IMR-90 (cell line): ENCODE measurements at regions not wholly inside any gene's neighbourhood (a gene's known extent, or its start where the extent isn't known, plus 50 kb on each side); places are given as distances from the start of the nearest gene placed in this dataset.

Experiments used
- ATAC-seq: fragments of 200-7000 bp; cut with Tn5 transposase; 2 replicates; pipeline ENCODE4 v1.9.1; 2020; ENCODE audit warnings: low read depth, mild to moderate bottlenecking, moderate library complexity
- BruUV-seq: library from RNA; stranded (reverse); fragments of 400-500 nt; replicated peaks from 2 replicates; lab custom pipeline; 2021; lab: Mats Ljungman, UMichigan
- CTCF ChIA-PET: fragments of 300-600 bp; formaldehyde crosslinking; extraction: SDS; loops from one replicate; lab custom pipeline; 2021; ENCODE audit warnings: antibody characterized with exemption; lab: Yijun Ruan, JAX
- POLR2A ChIA-PET: fragments of 300-600 bp; sonication (Branson Sonifier 250); formaldehyde crosslinking; loops from one replicate; lab custom pipeline; 2022; ENCODE audit warnings: antibody characterized with exemption; ENCODE audit not compliant: unreplicated experiment; lab: Charles Lee
- DNase-seq: peaks from one replicate; pipeline ENCODE4 v3.0.0; 2013
- H2AFZ ChIP-seq: replicated peaks from 2 replicates; pipeline ENCODE3; 2013; ENCODE audit warnings: low read length, mild to moderate bottlenecking; ENCODE audit not compliant: poor library complexity
- H2AK5ac ChIP-seq: 2 replicates; pipeline ENCODE4 v1.6.1; 2013; ENCODE audit warnings: low read depth, low read length, inconsistent platforms
- H2AK9ac ChIP-seq: replicated peaks from 2 replicates; pipeline ENCODE3; 2013; ENCODE audit warnings: mild to moderate bottlenecking, low read depth, low read length, moderate library complexity; ENCODE audit not compliant: poor library complexity
- H2BK120ac ChIP-seq: 2 replicates; pipeline ENCODE4 v1.6.1; 2013; ENCODE audit warnings: low read depth, low read length, inconsistent platforms
- H2BK15ac ChIP-seq: 3 replicates; pipeline ENCODE4 v1.6.1; 2013; ENCODE audit warnings: low read depth, low read length, inconsistent platforms
- H2BK20ac ChIP-seq: 2 replicates; pipeline ENCODE4 v1.6.1; 2013; ENCODE audit warnings: low read depth, mild to moderate bottlenecking, inconsistent platforms, low read length, moderate library complexity
- H2BK5ac ChIP-seq: 2 replicates; pipeline ENCODE4 v1.6.1; 2013; ENCODE audit warnings: mild to moderate bottlenecking, low read depth, low read length, inconsistent platforms; ENCODE audit not compliant: poor library complexity, severe bottlenecking
- H3K14ac ChIP-seq: replicated peaks from 2 replicates; pipeline ENCODE4 v1.6.1; 2013; ENCODE audit warnings: low read depth, low read length, inconsistent platforms
- H3K18ac ChIP-seq: 2 replicates; pipeline ENCODE4 v1.6.1; 2013; ENCODE audit warnings: low read depth, low read length, control low read depth
- H3K23ac ChIP-seq: 2 replicates; pipeline ENCODE4 v1.6.1; 2013; ENCODE audit warnings: low read depth, low read length, inconsistent platforms
- H3K27ac ChIP-seq: 2 replicates; pipeline ENCODE4 v1.5.1; 2013; ENCODE audit warnings: mild to moderate bottlenecking, control low read depth, low read length; ENCODE audit not compliant: insufficient read depth
- H3K27me3 ChIP-seq: 2 replicates; pipeline ENCODE4 v1.6.1; 2013; ENCODE audit warnings: low read length; ENCODE audit not compliant: control insufficient read depth, insufficient read depth
- H3K36me3 ChIP-seq: 2 replicates; pipeline ENCODE4 v1.6.1; 2013; ENCODE audit warnings: low read length, mixed read lengths; ENCODE audit not compliant: control insufficient read depth, insufficient read depth
- H3K4ac ChIP-seq: 2 replicates; pipeline ENCODE4 v1.6.1; 2013; ENCODE audit warnings: low read depth, low read length, inconsistent platforms
- H3K4me1 ChIP-seq: 2 replicates; pipeline ENCODE4 v1.6.1; 2013; ENCODE audit warnings: low read length, mixed read lengths; ENCODE audit not compliant: control insufficient read depth, insufficient read depth
- H3K4me2 ChIP-seq: 2 replicates; pipeline ENCODE4 v1.6.1; 2013; ENCODE audit warnings: low read depth, mild to moderate bottlenecking, control low read depth, low read length, moderate library complexity
- H3K4me3 ChIP-seq: 2 replicates; pipeline ENCODE4 v1.5.1; 2013; ENCODE audit warnings: low read depth, mild to moderate bottlenecking, control low read depth, low read length, moderate library complexity; ENCODE audit not compliant: insufficient read depth
- H3K56ac ChIP-seq: 2 replicates; pipeline ENCODE4 v1.6.1; 2013; ENCODE audit warnings: low read length, inconsistent platforms; ENCODE audit not compliant: insufficient read depth; ENCODE audit errors: extremely low read depth
- H3K79me1 ChIP-seq, 2 experiments: 2 replicates each; pipeline ENCODE4 v1.6.1; 2013; ENCODE audit warnings: low read length in 2 of 2, inconsistent platforms in 1 of 2, low read depth in 1 of 2
- H3K9ac ChIP-seq: 2 replicates; pipeline ENCODE4 v1.6.1; 2013; ENCODE audit warnings: low read depth, low read length, control low read depth
- H3K9me1 ChIP-seq: 2 replicates; pipeline ENCODE4 v1.6.1; 2013; ENCODE audit warnings: low read length, inconsistent platforms; ENCODE audit not compliant: insufficient read depth
- H3K9me3 ChIP-seq: 2 replicates; pipeline ENCODE4 v1.6.1; 2013; ENCODE audit warnings: low read length; ENCODE audit not compliant: control insufficient read depth, insufficient read depth
- H4K20me1 ChIP-seq: 2 replicates; pipeline ENCODE4 v1.6.1; 2013; ENCODE audit warnings: low read length, inconsistent platforms; ENCODE audit not compliant: insufficient read depth
- H4K5ac ChIP-seq: 2 replicates; pipeline ENCODE4 v1.6.1; 2013; ENCODE audit warnings: mild to moderate bottlenecking, low read depth, low read length, control low read depth
- H4K8ac ChIP-seq, 2 experiments: 2 replicates each; pipeline ENCODE4 v1.6.1; 2013; ENCODE audit warnings: low read depth in 2 of 2, low read length in 2 of 2, control low read depth in 1 of 2, inconsistent platforms in 1 of 2
- H4K91ac ChIP-seq: 2 replicates; pipeline ENCODE4 v1.6.1; 2013; ENCODE audit warnings: low read depth, low read length, inconsistent platforms; ENCODE audit not compliant: insufficient read depth
- BHLHE40 ChIP-seq: fragments of 150-350 bp; IDR thresholded peaks from 2 replicates; pipeline ENCODE4 v1.6.1; 2016; ENCODE audit warnings: mild to moderate bottlenecking, low read depth, low read length
- CEBPB ChIP-seq: IDR thresholded peaks from 2 replicates; pipeline ENCODE4 v1.6.1; 2012; ENCODE audit warnings: low read depth, low read length, improper control_type of control experiment
- CHD1 ChIP-seq: IDR thresholded peaks from 2 replicates; pipeline ENCODE4 v1.6.1; 2012; ENCODE audit warnings: low read depth, low read length, improper control_type of control experiment
- ELK1 ChIP-seq: fragments of 150-350 bp; IDR thresholded peaks from 2 replicates; pipeline ENCODE4 v1.6.1; 2016; ENCODE audit warnings: low read depth, mild to moderate bottlenecking, low read length, moderate library complexity, borderline replicate concordance
- FOS ChIP-seq: fragments of 150-350 bp; IDR thresholded peaks from 2 replicates; pipeline ENCODE4 v1.6.1; 2016; ENCODE audit warnings: low read depth, low read length
- MAFK ChIP-seq: IDR thresholded peaks from 2 replicates; pipeline ENCODE4 v1.6.1; 2012; ENCODE audit warnings: low read depth, low read length, improper control_type of control experiment
- MAZ ChIP-seq: IDR thresholded peaks from 2 replicates; pipeline ENCODE4 v1.6.1; 2012; ENCODE audit warnings: low read depth, mild to moderate bottlenecking, low read length, improper control_type of control experiment, moderate library complexity, borderline replicate concordance
- MXI1 ChIP-seq: IDR thresholded peaks from 2 replicates; pipeline ENCODE4 v1.6.1; 2012; ENCODE audit warnings: low read depth, mild to moderate bottlenecking, low read length, moderate library complexity, borderline replicate concordance
- NFE2L2 ChIP-seq: fragments of 150-350 bp; IDR thresholded peaks from 2 replicates; pipeline ENCODE4 v1.6.1; 2016; ENCODE audit warnings: low read depth, mild to moderate bottlenecking, low read length
- POLR2A ChIP-seq: IDR thresholded peaks from 2 replicates; pipeline ENCODE4 v1.6.1; 2012; ENCODE audit warnings: mild to moderate bottlenecking, low read depth, low read length
- RAD21 ChIP-seq: IDR thresholded peaks from 2 replicates; pipeline ENCODE4 v1.6.1; 2012; ENCODE audit warnings: low read length, improper control_type of control experiment
- RCOR1 ChIP-seq: IDR thresholded peaks from 2 replicates; pipeline ENCODE4 v1.6.1; 2012; ENCODE audit warnings: mild to moderate bottlenecking, low read length, improper control_type of control experiment; ENCODE audit not compliant: insufficient replicate concordance
- RFX5 ChIP-seq: IDR thresholded peaks from 2 replicates; pipeline ENCODE4 v1.8.0; 2012; ENCODE audit warnings: low read depth, mild to moderate bottlenecking, low read length, moderate library complexity
- SMC3 ChIP-seq: fragments of 150-350 bp; IDR thresholded peaks from 2 replicates; pipeline ENCODE4 v1.6.1; 2016; ENCODE audit warnings: low read depth, mild to moderate bottlenecking, antibody characterized with exemption, low read length, moderate library complexity
- WGBS, 2 experiments: methylation state at CpG; one replicate each; pipeline versions ENCODE4 v1.1.5 to v1.1.7; 2013; ENCODE audit warnings: missing lambda C conversion rate in 2 of 2; ENCODE audit not compliant: insufficient read length in 1 of 2; ENCODE audit errors: extremely low coverage in 2 of 2; 5-methylcytosine and 5-hydroxymethylcytosine counted together
- dilution Hi-C: fragments of 300-500 bp; cut with HindIII; formaldehyde crosslinking; loops from one replicate; pipeline ENCODE4 v1.14.3; 2018; ENCODE audit warnings: low sequenced_read_pairs; ENCODE audit not compliant: unreplicated experiment
- in situ Hi-C: fragments of 300-500 bp; cut with MboI; formaldehyde crosslinking; loops from 3 replicates; pipeline ENCODE4 v1.14.3; 2019; ENCODE audit warnings: low sequenced_read_pairs, inconsistent platforms, mixed read lengths
- intact Hi-C: fragments of 100-400 bp; cut with micrococcal nuclease; formaldehyde crosslinking; loops from 2 replicates; pipeline ENCODE4 v1.10.0; 2022
- TF ChIP-seq, protein P1 (sequence below): conservative IDR thresholded peaks from 2 replicates; pipeline ENCODE4 v1.5.1; 2012; ENCODE audit warnings: mild to moderate bottlenecking, low read depth, low read length, improper control_type of control experiment
- TF ChIP-seq, protein P2 (sequence below): fragments of 150-350 bp; IDR thresholded peaks from 2 replicates; pipeline ENCODE4 v1.6.1; 2017; ENCODE audit warnings: mild to moderate bottlenecking, antibody characterized with exemption, low read length, low read depth

GRCh38 chr13:53161251-53161650, 132.6 kb downstream of the OLFM4 start:
- H2BK20ac ChIP-seq = no peak overlapping the region
- no peak overlapping the region for H4K8ac ChIP-seq
- no peaks in the 10 kb centered on the region for H3K36me3 ChIP-seq
- no TSS peak for BruUV-seq
- no peaks in the 10 kb centered on the region for H3K27me3 ChIP-seq
- H3K27ac ChIP-seq = no peak overlapping the region
- H3K4me3 ChIP-seq = no peak overlapping the region
- no peak overlapping the region for H3K18ac ChIP-seq
- no peaks in the 10 kb centered on the region for H3K9me1 ChIP-seq
- H2AK9ac ChIP-seq = no peak overlapping the region
- no peak overlapping the region for H2BK120ac ChIP-seq
- intact Hi-C loops (no loop called here), in situ Hi-C loops (no loop called here), dilution Hi-C loops (no loop called here)
- no peak overlapping the region for H3K4me2 ChIP-seq
- CTCF ChIA-PET = no interaction called here
- H3K79me1 ChIP-seq = no peaks in the 10 kb centered on the region
- TF ChIP-seq, protein P1, sequence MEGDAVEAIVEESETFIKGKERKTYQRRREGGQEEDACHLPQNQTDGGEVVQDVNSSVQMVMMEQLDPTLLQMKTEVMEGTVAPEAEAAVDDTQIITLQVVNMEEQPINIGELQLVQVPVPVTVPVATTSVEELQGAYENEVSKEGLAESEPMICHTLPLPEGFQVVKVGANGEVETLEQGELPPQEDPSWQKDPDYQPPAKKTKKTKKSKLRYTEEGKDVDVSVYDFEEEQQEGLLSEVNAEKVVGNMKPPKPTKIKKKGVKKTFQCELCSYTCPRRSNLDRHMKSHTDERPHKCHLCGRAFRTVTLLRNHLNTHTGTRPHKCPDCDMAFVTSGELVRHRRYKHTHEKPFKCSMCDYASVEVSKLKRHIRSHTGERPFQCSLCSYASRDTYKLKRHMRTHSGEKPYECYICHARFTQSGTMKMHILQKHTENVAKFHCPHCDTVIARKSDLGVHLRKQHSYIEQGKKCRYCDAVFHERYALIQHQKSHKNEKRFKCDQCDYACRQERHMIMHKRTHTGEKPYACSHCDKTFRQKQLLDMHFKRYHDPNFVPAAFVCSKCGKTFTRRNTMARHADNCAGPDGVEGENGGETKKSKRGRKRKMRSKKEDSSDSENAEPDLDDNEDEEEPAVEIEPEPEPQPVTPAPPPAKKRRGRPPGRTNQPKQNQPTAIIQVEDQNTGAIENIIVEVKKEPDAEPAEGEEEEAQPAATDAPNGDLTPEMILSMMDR = no peak
- no peak for TF ChIP-seq SMC3
- TF ChIP-seq BHLHE40 = no peak
- TF ChIP-seq CEBPB = no peak
- no peak for TF ChIP-seq RCOR1
- TF ChIP-seq, protein P2, sequence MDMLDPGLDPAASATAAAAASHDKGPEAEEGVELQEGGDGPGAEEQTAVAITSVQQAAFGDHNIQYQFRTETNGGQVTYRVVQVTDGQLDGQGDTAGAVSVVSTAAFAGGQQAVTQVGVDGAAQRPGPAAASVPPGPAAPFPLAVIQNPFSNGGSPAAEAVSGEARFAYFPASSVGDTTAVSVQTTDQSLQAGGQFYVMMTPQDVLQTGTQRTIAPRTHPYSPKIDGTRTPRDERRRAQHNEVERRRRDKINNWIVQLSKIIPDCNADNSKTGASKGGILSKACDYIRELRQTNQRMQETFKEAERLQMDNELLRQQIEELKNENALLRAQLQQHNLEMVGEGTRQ = no peak
- TF ChIP-seq FOS = no peak
- TF ChIP-seq RAD21 = no peak
- TF ChIP-seq POLR2A = no peak
- no peak for TF ChIP-seq MAZ
- TF ChIP-seq CHD1 = no peak
- no peak for TF ChIP-seq RFX5
- no peak for TF ChIP-seq NFE2L2
- no peak for TF ChIP-seq MXI1
- TF ChIP-seq MAFK = no peak
- no peak for TF ChIP-seq ELK1
- H4K5ac ChIP-seq = no peak overlapping the region
- H3K14ac ChIP-seq = no peak overlapping the region
- ATAC-seq = no peak
- H3K56ac ChIP-seq = no peak overlapping the region
- no peak overlapping the region for H2AFZ ChIP-seq
- no peak overlapping the region for H2BK5ac ChIP-seq
- no peak overlapping the region for H4K91ac ChIP-seq
- H4K20me1 ChIP-seq = no peaks in the 10 kb centered on the region
- H2AK5ac ChIP-seq = no peak overlapping the region
- no peaks in the 10 kb centered on the region for H3K9me3 ChIP-seq
- no CpG with 5 or more reads among the region's 1 CpG for WGBS, 2 experiments
- no peak overlapping the region for H2BK15ac ChIP-seq
- DNase-seq = no peak
- no peak overlapping the region for H3K9ac ChIP-seq
- H3K23ac ChIP-seq = no peak overlapping the region
- POLR2A ChIA-PET = no interaction called here
- H3K4me1 ChIP-seq = no peaks in the 10 kb centered on the region
- H3K4ac ChIP-seq = no peak overlapping the region
